ENCODE measurements at regions not wholly inside any gene's neighbourhood (a gene's known extent, or its start where the extent isn't known, plus 50 kb on each side); places are given as distances from the start of the nearest gene placed in this dataset.

DNA sequence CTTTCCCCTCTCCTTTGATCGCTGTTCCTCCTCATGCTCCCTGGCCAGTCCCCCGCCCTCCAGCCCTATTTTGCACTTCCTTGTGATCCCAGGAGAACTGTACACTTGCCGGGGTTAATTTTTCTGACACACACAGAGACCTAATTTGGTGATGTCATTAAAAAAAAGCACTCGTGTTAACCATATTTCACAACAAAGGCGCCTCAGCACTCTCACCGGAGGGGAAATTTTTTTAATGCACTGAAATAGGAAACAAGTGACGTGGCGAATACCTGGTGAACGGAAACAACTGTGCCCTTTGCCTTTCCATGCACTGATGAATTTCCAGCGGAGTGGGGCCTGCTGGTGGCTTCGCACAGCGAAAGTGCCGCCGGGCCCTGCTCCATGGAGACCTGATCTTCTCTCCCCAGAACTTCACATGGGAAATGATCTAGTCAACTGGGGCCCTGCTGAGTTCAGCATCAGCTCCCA is 53.9 kb upstream of the TAGAP start:
- Histone ChIP-seq H3K4me1 (replicated peaks; ENCODE audit: insufficient read depth) (no peaks in the 10 kb centered on the region), H3K79me2 (ENCODE audit: low read depth) (no peaks in the 10 kb centered on the region), H3K9me3 (ENCODE audit: insufficient read depth, low read depth) (no peaks in the 10 kb centered on the region), H4K20me1 (ENCODE audit: insufficient read depth) (no peaks in the 10 kb centered on the region), H3K27me3 (ENCODE audit: insufficient read depth, low read depth) (no peaks in the 10 kb centered on the region), H3K4me3 (no peak overlapping the region), H3K27ac (no peak overlapping the region), H3K36me3 (ENCODE audit: low read depth) (no peaks in the 10 kb centered on the region), H2AFZ (no peak overlapping the region), H3K9me2 (ENCODE audit: insufficient read depth) (no peaks in the 10 kb centered on the region), H3F3A (ENCODE audit: insufficient read depth, low read depth) (no peaks in the 10 kb centered on the region), H3K4me2 (no peak overlapping the region)
- DNase-seq = no peak
- ChIA-PET POLR2A (ENCODE audit: unreplicated experiment) (no interaction called here), CTCF (no interaction called here)
- intact Hi-C loops (cut with micrococcal nuclease; ENCODE audit: unreplicated experiment) = no loop called here
- no TSS peak for BruUV-seq (replicated peaks)
- TF ChIP-seq, protein P1, sequence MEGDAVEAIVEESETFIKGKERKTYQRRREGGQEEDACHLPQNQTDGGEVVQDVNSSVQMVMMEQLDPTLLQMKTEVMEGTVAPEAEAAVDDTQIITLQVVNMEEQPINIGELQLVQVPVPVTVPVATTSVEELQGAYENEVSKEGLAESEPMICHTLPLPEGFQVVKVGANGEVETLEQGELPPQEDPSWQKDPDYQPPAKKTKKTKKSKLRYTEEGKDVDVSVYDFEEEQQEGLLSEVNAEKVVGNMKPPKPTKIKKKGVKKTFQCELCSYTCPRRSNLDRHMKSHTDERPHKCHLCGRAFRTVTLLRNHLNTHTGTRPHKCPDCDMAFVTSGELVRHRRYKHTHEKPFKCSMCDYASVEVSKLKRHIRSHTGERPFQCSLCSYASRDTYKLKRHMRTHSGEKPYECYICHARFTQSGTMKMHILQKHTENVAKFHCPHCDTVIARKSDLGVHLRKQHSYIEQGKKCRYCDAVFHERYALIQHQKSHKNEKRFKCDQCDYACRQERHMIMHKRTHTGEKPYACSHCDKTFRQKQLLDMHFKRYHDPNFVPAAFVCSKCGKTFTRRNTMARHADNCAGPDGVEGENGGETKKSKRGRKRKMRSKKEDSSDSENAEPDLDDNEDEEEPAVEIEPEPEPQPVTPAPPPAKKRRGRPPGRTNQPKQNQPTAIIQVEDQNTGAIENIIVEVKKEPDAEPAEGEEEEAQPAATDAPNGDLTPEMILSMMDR (conservative IDR thresholded peaks at IDR 0.05) = no peak
- no peak for TF ChIP-seq EZH2 (IDR thresholded peaks at IDR 0.05; ENCODE audit: low read depth)

DNA sequence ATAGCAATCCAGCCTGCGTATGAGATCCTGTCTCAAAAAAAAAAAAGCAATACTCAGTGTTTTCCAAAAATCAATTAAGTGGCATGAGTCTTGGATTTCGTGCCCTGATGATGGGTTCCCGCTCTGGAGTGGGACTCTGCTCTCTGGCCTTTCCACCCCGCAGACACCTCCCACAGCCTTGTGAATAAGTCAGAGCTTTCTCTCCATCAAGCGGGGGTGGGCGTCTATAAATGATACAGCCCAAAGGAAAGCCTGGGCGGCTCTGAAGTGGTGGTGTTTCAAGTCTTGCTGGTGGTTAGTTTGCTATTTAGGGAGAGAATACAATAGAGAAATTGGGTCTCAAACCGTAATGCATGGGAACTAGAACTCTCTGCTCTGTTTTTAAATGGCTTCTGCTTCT is 52.5 kb upstream of the TAGAP start:
- Histone ChIP-seq H2AFZ (no peak overlapping the region), H3K36me3 (ENCODE audit: low read depth) (no peaks in the 10 kb centered on the region), H3K79me2 (ENCODE audit: low read depth) (no peaks in the 10 kb centered on the region), H3K9me2 (ENCODE audit: insufficient read depth) (no peaks in the 10 kb centered on the region), H3F3A (ENCODE audit: insufficient read depth, low read depth) (no peaks in the 10 kb centered on the region), H3K27ac (no peak overlapping the region), H3K4me3 (no peak overlapping the region), H4K20me1 (ENCODE audit: insufficient read depth) (no peaks in the 10 kb centered on the region), H3K9me3 (ENCODE audit: insufficient read depth, low read depth) (no peaks in the 10 kb centered on the region), H3K27me3 (ENCODE audit: insufficient read depth, low read depth) (no peaks in the 10 kb centered on the region), H3K4me2 (no peak overlapping the region), H3K4me1 (replicated peaks; ENCODE audit: insufficient read depth) (no peaks in the 10 kb centered on the region)
- CTCF ChIA-PET = no interaction called here
- no peak for DNase-seq
- TF ChIP-seq EZH2 (IDR thresholded peaks at IDR 0.05; ENCODE audit: low read depth) = no peak
- TF ChIP-seq, protein P1 (conservative IDR thresholded peaks at IDR 0.05) = no peak
- POLR2A ChIA-PET (ENCODE audit: unreplicated experiment) = no interaction called here
- intact Hi-C loops (cut with micrococcal nuclease; ENCODE audit: unreplicated experiment) = no loop called here
- no TSS peak for BruUV-seq (replicated peaks)

DNA sequence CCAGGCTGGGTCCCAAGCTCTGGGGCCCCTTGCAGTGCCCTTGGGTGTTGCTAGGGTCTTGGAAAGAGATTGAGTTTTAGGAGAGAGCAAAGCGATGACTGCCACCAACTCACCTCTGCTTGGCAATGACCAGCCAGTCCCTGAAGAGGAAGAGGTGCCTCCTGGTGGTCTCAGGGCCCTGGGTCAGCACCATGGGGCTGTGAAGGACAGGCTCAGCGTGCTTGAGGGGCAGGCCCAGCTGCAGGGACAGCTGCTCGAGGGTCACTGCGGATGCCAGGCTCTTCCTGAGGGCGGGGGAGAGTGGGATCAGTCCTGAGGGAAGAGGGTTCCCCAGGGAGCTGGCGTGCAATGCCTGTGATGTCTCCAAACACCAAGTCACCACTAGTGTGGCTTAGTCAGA is 50.8 kb upstream of the TAGAP start:
- no peaks in the 10 kb centered on the region for H3K9me3 ChIP-seq (ENCODE audit: insufficient read depth, low read depth)
- no peak overlapping the region for H2AFZ ChIP-seq
- H3K9me2 ChIP-seq (ENCODE audit: insufficient read depth) = no peaks in the 10 kb centered on the region
- TF ChIP-seq, protein P1 (conservative IDR thresholded peaks at IDR 0.05) = no peak
- no peak for TF ChIP-seq EZH2 (IDR thresholded peaks at IDR 0.05; ENCODE audit: low read depth)
- no peak overlapping the region for H3K27ac ChIP-seq
- CTCF ChIA-PET = no interaction called here
- intact Hi-C loops (cut with micrococcal nuclease; ENCODE audit: unreplicated experiment) = no loop called here
- H3K36me3 ChIP-seq (ENCODE audit: low read depth) = no peaks in the 10 kb centered on the region
- H3K79me2 ChIP-seq (ENCODE audit: low read depth) = no peaks in the 10 kb centered on the region
- no peaks in the 10 kb centered on the region for H4K20me1 ChIP-seq (ENCODE audit: insufficient read depth)
- H3F3A ChIP-seq (ENCODE audit: insufficient read depth, low read depth) = no peaks in the 10 kb centered on the region
- no peaks in the 10 kb centered on the region for H3K4me1 ChIP-seq (replicated peaks; ENCODE audit: insufficient read depth)
- no peaks in the 10 kb centered on the region for H3K27me3 ChIP-seq (ENCODE audit: insufficient read depth, low read depth)
- H3K4me3 ChIP-seq = no peak overlapping the region
- BruUV-seq (replicated peaks) = no TSS peak
- no peak overlapping the region for H3K4me2 ChIP-seq
- no peak for DNase-seq
- POLR2A ChIA-PET (ENCODE audit: unreplicated experiment) = no interaction called here

Measured in PC-9 (cell line).